HepG2 (cell line): ENCODE measurements at regions not wholly inside any gene's neighbourhood (a gene's known extent, or its start where the extent isn't known, plus 50 kb on each side); places are given as distances from the start of the nearest gene placed in this dataset.

ENCODE experiments used
- CTCF ChIP-seq: sonication (generic); formaldehyde crosslinking; IDR thresholded peaks from 2 replicates; pipeline ENCODE4 v1.5.0; 2020; ENCODE audit warnings: mild to moderate bottlenecking, missing genetic modification reagents, moderate library complexity
- EZH2 ChIP-seq: conservative IDR thresholded peaks from 2 replicates; pipeline ENCODE4 v1.6.1; 2012; ENCODE audit warnings: mild to moderate bottlenecking, low read depth, low read length, moderate library complexity

GRCh38 chr1:195097316-195097715 is 1510.9 kb downstream of the KCNT2 start:
- TF ChIP-seq CTCF (CRISPR knock-in tag) (no peak), EZH2 (no peak)
